T-helper 17 cell (primary cell): ENCODE measurements at regions not wholly inside any gene's neighbourhood (a gene's known extent, or its start where the extent isn't known, plus 50 kb on each side); places are given as distances from the start of the nearest gene placed in this dataset.

Source experiments
- ATAC-seq: fragments of 150-1000 bp; cut with Tn5 transposase; 2 replicates; pipeline ENCODE4 v1.10.0; 2021; ENCODE audit warnings: mild to moderate bottlenecking, moderate library complexity
- DNase-seq, 3 donors: peaks; one replicate each; pipeline versions ENCODE4 v3.0.0 to v3.0.0-alpha.2; 2020 to 2021
- H3K9me3 ChIP-seq: one replicate; pipeline ENCODE4 v1.7.0; 2013; ENCODE audit warnings: low read length, mild to moderate bottlenecking; ENCODE audit not compliant: control insufficient read depth, poor library complexity, severe bottlenecking
- H3K27ac Mint-ChIP-seq: one replicate; pipeline ENCODE4 v1.8.0; 2022; ENCODE audit warnings: mild to moderate bottlenecking, moderate library complexity, mixed read lengths
- H3K27me3 Mint-ChIP-seq: one replicate; pipeline ENCODE4 v1.8.0; 2022; ENCODE audit warnings: mixed read lengths
- H3K36me3 Mint-ChIP-seq: one replicate; pipeline ENCODE4 v1.8.0; 2022; ENCODE audit warnings: low read depth, mixed read lengths
- H3K4me1 Mint-ChIP-seq: one replicate; pipeline ENCODE4 v1.8.0; 2022; ENCODE audit warnings: mild to moderate bottlenecking, mixed read lengths
- H3K4me3 Mint-ChIP-seq: one replicate; pipeline ENCODE4 v1.8.0; 2022; ENCODE audit warnings: mild to moderate bottlenecking, moderate library complexity, mixed read lengths

DNA sequence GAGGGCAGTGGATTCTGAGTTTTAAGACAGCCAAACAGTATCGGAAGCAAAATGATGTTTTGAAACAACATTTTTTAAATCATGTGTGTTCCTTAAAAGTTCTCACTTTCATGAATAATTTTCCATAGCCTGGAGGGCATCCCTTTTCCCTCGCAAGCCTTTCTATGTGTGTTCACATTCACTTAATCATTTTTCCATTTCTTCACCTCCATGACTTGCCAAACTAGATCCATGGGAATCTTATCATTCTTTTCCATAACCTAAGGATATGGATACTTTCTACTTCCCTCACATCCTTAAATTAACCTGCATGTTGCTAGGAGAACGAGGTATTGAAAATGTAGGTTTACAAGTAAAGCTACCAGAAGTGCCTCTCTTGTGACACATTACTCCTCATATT lies 94.2 kb upstream of the NPVF start:
- H3K4me3 Mint-ChIP-seq, result no peak overlapping the region
- H3K27me3 Mint-ChIP-seq, result peaks cover 44% of the 10 kb centered on the region

DNA sequence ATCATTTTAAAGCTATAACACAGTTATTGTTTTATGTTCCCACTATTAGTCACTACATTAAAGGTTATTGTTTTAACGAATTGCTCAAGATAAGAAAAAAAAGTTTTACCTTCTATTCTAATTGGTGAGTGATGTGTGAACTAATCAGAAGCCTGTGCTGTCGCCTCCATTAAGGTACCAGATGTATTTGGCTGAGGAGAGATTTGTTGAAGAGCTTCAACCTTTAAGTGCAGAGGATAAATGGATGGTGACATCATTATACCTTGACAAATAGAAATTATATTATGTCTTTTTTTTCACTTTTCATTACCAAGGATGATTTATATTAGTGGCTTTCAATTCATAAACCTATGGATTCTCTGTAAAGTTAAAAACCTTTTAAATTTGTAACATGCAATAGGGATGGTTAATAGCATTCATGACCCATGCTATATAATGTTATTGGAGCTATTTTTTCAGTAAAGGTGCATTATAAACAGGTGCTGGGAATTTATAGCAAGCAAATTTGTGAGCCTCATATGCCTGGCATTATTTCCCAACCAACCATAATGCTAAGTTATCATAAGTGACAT lies 97.0 kb upstream of the NPVF start:
- H3K9me3 ChIP-seq, result no peaks in the 10 kb centered on the region
- H3K27me3 Mint-ChIP-seq, result peaks cover 28% of the 10 kb centered on the region
- H3K27ac Mint-ChIP-seq, result no peak overlapping the region
- H3K36me3 Mint-ChIP-seq, result no peaks in the 10 kb centered on the region
- no peak overlapping the region for H3K4me3 Mint-ChIP-seq
- peaks cover 2% of the 10 kb centered on the region for H3K4me1 Mint-ChIP-seq
- DNase-seq (no peak), ATAC-seq (no peak)

More for the DNA sequence above, 94.2 kb upstream of the NPVF start:
- Mint-ChIP-seq H3K27ac (no peak overlapping the region), H3K36me3 (no peaks in the 10 kb centered on the region), H3K4me1 (peaks cover 6% of the 10 kb centered on the region)
- DNase-seq, result no peak
- no peak for ATAC-seq
- H3K9me3 ChIP-seq, result no peaks in the 10 kb centered on the region

DNA sequence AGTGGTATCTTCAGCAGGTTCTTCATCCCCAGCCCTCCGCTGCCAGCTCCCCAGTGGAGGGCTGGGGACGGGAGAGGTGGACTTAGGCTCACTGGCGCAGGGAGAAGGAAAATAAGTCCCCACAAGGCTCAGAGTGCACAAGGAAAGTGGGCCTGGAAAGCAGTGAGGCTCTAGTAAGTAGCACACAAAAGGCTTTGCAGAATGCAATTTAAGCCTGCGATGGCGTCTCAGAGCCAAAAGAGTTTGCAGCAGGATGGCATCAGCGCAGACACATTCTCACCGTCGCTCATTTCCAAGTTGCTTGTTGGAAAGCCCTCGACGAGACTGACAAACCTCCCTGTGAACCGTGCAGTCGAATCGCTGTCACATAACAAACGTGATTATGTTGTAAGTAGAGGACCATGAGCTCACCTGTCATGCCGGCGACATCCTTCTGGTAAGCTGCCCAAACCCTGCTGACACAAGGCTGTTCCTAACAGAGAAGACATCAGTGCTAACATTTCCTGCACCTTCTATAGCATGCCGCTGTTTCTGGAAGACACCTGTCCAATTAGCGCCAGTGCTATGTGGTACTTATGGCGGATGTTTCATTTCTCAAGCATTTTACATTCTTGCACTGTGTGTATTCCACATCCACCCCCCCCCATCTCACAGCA lies 98.3 kb upstream of the NPVF start:
- H3K4me3 Mint-ChIP-seq, result no peak overlapping the region
- no peaks in the 10 kb centered on the region for H3K36me3 Mint-ChIP-seq
- H3K4me1 Mint-ChIP-seq, result peaks cover 1% of the 10 kb centered on the region
- no peaks in the 10 kb centered on the region for H3K9me3 ChIP-seq
- peaks cover 21% of the 10 kb centered on the region for H3K27me3 Mint-ChIP-seq
- H3K27ac Mint-ChIP-seq, result no peak overlapping the region
- ATAC-seq, result no peak
- no peak for DNase-seq

DNA sequence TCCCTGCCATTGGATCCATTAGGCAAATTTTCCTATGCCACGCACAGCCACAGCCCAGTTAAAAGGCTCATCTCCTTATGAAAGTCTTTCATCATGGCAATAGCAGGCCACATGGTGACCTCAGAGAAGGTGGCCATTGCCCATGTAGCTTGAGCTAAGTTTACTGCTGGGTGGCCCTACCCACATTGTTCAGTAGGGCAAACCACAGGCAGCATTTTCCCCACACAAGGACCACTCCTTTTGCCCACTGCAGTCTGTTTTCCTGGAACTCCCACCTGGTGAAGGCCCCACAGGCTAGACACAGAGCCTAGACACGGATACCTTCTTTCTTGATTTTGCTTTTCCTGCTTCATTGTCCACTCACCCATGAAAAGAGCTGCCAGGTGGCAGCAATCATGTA lies 101.5 kb upstream of the NPVF start:
- no peaks in the 10 kb centered on the region for H3K4me1 Mint-ChIP-seq
- no peak overlapping the region for H3K4me3 Mint-ChIP-seq
- H3K9me3 ChIP-seq, result no peaks in the 10 kb centered on the region
- DNase-seq (no peak), ATAC-seq (no peak)
- no peak overlapping the region for H3K27ac Mint-ChIP-seq
- peaks cover 24% of the 10 kb centered on the region for H3K27me3 Mint-ChIP-seq
- H3K36me3 Mint-ChIP-seq, result no peaks in the 10 kb centered on the region

DNA sequence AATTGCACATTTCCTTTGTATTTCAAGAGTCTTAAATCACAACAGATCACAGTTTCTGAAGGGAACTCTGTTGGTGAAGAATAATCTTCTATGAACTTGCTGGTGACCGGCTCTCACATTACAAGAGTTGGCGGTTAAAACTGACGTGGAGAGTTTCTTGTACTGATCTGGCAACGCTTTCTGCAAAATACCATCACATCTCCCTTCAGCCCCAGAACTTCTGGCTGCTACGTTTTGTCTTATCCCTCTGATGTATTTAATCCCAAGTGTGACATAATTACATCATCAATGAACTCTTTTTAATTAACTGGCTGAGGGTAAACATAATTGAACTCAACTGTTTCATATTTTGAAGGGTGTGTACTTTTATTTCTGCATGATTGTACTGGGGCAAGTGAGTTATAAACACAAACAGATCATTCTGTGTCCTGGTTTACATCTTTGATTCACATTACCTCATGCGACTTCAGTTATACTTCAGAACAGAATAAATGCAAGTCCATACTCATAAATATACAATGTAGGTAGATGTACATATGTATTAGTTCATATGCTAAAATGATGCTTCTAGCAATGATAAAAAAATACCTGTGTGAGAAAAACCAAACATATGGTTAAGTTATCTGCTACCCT lies 105.1 kb upstream of the NPVF start:
- no peaks in the 10 kb centered on the region for H3K4me1 Mint-ChIP-seq
- DNase-seq (no peak), ATAC-seq (no peak)
- H3K36me3 Mint-ChIP-seq, result peaks cover under 1% of the 10 kb centered on the region
- peaks cover 21% of the 10 kb centered on the region for H3K27me3 Mint-ChIP-seq
- H3K9me3 ChIP-seq, result no peaks in the 10 kb centered on the region
- no peak overlapping the region for H3K4me3 Mint-ChIP-seq
- no peak overlapping the region for H3K27ac Mint-ChIP-seq

DNA sequence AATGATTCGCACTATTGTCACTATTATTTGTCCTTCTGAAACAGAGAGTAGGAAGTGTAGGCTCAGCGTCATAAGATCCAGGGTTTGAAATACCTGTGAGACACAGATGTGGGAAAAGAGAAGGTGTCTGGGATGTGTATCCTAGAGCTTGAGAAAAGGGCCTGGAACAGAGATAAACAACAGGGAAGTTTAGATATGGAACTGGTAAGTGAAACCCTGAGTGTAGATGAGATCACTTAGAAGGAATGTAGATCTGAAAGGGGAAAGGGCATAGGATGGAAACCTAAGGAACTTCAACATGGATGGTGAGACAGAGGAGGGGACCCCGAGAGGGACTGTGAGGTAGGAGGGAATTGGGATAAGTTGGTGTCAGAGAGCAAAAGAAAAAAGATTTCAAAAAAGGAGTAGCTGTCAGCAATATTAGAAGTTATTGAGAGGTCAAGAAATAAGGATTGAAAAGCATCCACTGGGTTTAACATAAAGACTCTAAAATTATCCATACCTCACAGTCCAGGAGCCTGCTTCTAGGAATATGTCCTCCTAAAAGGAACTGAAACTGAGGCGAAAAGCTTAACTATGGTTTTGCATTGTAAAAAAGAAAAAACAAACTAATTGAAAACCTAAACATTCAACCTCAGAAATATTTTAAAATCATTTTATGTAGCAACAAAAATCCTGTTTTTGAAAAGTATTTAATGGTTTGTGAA lies 119.2 kb upstream of the NPVF start:
- Mint-ChIP-seq H3K4me1 (no peaks in the 10 kb centered on the region), H3K27ac (no peak overlapping the region), H3K4me3 (no peak overlapping the region), H3K36me3 (no peaks in the 10 kb centered on the region), H3K27me3 (peaks cover 48% of the 10 kb centered on the region)
- no peak for ATAC-seq
- DNase-seq, result no peak
- no peaks in the 10 kb centered on the region for H3K9me3 ChIP-seq

DNA sequence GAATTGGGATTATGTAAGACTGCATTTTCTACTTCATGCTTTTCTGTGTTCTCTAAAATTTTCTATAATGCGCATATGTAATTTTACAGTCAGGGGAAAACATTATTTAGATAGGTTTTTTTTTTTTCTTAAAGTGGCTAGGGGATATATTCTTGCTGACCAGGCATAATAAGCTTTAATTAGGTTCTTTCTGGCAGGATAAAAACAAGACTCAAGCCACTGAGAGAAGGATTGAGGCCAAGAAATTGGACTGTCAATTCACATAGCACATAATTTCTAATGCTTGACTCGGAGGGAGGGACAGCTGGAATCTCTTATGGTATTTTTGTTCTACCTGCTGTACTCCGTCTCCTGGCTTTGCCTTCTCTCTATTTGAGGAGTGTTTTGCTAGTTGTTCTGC lies 119.8 kb upstream of the NPVF start:
- Mint-ChIP-seq H3K4me1 (no peaks in the 10 kb centered on the region), H3K27ac (no peak overlapping the region), H3K36me3 (no peaks in the 10 kb centered on the region), H3K4me3 (no peak overlapping the region), H3K27me3 (peaks cover 53% of the 10 kb centered on the region)
- ATAC-seq (no peak), DNase-seq (no peak)
- H3K9me3 ChIP-seq, result no peaks in the 10 kb centered on the region

DNA sequence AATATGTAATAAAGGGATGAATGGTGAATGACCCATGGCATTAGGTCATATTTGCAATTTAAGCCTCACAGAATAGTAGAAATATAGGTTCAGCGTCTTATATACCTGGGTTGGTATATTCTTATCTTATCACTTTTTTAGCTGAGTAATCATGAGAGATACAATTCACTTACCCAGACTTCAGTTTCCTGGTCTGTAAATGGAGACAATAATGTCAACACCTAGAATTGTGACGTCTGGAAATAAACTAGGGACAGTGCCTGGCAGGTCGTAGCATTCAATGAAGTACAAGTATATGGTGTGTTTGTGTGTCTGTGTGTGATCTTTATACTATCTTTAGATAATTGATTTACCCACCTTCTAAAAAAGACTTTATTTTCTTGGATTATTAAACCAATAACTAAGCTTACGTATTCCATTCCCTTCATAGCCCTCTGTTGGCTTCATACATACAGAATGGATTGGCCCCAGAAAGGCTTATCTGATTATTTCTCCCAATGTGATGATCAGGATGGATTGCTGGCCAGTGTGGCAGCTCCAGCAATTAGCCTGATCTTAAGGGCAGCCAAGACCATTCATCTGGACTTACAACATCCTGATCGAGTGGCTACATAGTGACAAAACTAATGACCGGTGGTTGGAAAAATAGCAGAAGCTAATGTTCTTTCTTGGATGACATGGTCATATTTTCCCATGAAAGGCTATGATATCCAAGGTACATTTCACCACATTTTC lies 121.2 kb upstream of the NPVF start:
- Mint-ChIP-seq H3K27me3 (peaks cover 44% of the 10 kb centered on the region), H3K27ac (no peak overlapping the region), H3K4me3 (no peak overlapping the region), H3K36me3 (peaks cover 2% of the 10 kb centered on the region), H3K4me1 (no peaks in the 10 kb centered on the region)
- no peak for ATAC-seq
- no peaks in the 10 kb centered on the region for H3K9me3 ChIP-seq
- DNase-seq, result no peak

DNA sequence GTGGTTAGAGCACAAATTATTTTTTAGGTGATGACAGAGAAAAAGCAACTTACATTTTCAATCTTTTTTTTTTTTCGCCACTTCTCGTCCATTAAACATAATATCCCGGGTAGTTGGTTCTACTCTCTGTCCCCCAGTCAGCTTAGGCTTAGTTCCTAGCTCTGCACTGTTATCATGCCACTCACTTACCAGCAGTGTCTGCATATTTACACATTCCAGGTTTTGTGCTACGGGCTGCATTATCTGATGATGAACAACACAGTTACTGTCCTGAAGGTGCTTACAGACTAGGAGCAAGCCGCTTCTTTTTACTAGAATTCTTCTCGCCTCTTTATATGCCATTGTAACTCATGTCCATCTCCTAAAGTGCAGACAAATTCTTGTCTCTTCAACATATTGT lies 121.8 kb upstream of the NPVF start:
- no peak for DNase-seq
- Mint-ChIP-seq H3K36me3 (peaks cover 2% of the 10 kb centered on the region), H3K4me3 (no peak overlapping the region), H3K27me3 (peaks cover 44% of the 10 kb centered on the region), H3K4me1 (no peaks in the 10 kb centered on the region), H3K27ac (no peak overlapping the region)
- no peak for ATAC-seq
- no peaks in the 10 kb centered on the region for H3K9me3 ChIP-seq

DNA sequence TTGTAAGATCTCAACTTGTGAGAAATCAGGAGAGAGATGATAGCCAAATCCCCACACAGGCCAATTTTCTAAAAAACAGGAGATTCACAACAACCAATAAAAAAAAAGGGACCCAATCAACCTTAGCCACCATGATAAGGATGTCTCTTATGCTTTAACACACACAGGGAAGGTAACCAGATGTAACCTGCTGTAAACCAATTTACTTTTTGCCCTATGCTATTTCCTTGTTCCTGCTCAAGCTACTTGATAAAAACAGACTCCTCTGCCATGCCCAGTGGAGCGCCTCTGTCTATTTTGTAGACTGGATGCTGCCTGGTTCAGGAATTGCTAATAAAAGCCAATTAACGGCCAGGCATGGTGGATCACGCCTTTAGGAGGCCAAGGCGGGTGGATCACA lies 123.5 kb upstream of the NPVF start:
- Mint-ChIP-seq H3K4me3 (no peak overlapping the region), H3K4me1 (no peaks in the 10 kb centered on the region), H3K27ac (no peak overlapping the region), H3K36me3 (peaks cover 2% of the 10 kb centered on the region), H3K27me3 (peaks cover 47% of the 10 kb centered on the region)
- no peaks in the 10 kb centered on the region for H3K9me3 ChIP-seq
- ATAC-seq, result no peak
- DNase-seq, result no peak

DNA sequence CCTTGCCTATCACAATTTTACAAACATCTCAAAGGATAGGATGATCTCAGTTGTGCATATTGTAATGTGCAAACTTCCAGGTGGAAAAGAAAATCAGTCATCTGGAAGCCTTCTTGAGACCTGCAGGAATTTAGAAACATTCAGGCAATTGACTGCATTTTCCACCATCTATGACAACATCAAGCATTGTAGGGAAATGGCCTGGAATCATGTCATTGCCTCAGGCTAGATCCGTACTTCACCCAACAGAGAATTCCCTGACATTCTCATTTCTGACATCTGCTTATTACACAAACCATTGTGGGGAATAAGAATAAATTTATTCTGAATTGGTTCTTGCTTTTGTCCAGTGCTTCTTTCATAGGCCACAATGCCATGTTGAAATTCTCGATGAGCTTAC lies 124.9 kb upstream of the NPVF start:
- ATAC-seq (no peak), DNase-seq (no peak)
- no peaks in the 10 kb centered on the region for H3K4me1 Mint-ChIP-seq
- H3K27ac Mint-ChIP-seq, result no peak overlapping the region
- peaks cover 42% of the 10 kb centered on the region for H3K27me3 Mint-ChIP-seq
- H3K9me3 ChIP-seq, result no peaks in the 10 kb centered on the region
- H3K4me3 Mint-ChIP-seq, result no peak overlapping the region
- peaks cover 2% of the 10 kb centered on the region for H3K36me3 Mint-ChIP-seq

DNA sequence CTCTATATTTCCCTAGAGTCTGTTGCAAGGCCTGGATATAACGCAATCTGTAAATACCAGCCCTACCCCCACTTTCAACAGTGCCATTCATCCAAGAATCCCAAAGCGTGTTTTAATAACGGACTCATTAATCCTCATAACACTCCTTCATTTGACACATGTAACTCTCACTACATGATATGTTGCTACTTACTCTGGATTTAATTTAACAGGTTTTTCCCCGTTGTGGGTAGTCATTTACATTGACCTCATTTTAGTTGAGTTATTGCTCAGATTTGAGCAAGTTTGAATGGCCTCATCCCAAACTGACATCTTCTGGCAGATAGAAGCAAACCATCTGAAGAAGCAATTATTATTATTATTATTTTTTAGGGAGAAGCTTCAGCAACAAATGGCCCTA lies 125.4 kb upstream of the NPVF start:
- H3K27me3 Mint-ChIP-seq, result peaks cover 36% of the 10 kb centered on the region
- no peaks in the 10 kb centered on the region for H3K9me3 ChIP-seq
- no peaks in the 10 kb centered on the region for H3K4me1 Mint-ChIP-seq
- no peak overlapping the region for H3K27ac Mint-ChIP-seq
- peaks cover 2% of the 10 kb centered on the region for H3K36me3 Mint-ChIP-seq
- DNase-seq (no peak), ATAC-seq (no peak)
- H3K4me3 Mint-ChIP-seq, result no peak overlapping the region

DNA sequence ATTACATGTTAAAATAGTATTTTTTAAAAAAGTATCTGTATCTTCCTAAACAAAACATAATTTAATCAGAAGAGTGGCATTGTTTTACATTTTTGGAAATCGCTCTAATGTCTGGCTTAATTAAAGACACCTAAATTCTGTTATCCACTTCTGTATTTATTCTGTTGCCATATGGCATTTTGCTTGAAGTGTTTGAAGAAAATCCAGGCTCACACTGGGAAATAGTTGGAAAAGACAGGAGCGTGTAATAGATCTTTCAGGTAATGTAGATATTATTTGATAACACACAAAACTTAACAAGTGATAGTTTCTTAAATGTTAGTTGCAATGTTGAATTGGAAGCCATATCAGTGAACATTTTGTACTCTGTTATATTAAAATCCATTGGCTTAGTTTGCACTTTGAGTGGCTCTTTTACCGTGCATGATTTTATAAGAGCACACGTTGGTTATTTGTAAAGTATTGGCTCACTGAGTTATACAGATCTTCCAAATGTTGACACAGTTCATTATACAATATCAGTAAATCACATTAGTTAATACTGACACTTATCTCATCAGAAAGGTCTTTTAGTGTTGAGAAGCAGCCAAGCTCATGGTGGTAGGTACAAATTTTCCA lies 128.4 kb upstream of the NPVF start:
- no peak overlapping the region for H3K4me3 Mint-ChIP-seq
- peaks cover 4% of the 10 kb centered on the region for H3K36me3 Mint-ChIP-seq
- H3K4me1 Mint-ChIP-seq, result no peaks in the 10 kb centered on the region
- ATAC-seq (no peak), DNase-seq (no peak)
- H3K9me3 ChIP-seq, result no peaks in the 10 kb centered on the region
- H3K27me3 Mint-ChIP-seq, result peaks cover 40% of the 10 kb centered on the region
- no peak overlapping the region for H3K27ac Mint-ChIP-seq
